Endothelial cell (in vitro differentiated cells): ENCODE measurements at regions not wholly inside any gene's neighbourhood (a gene's known extent, or its start where the extent isn't known, plus 50 kb on each side); places are given as distances from the start of the nearest gene placed in this dataset.
"Not testable (repeated sequence)": the region's sequence is repeated elsewhere in the genome, so short reads cannot be mapped to it uniquely, and the experiment has no call there.

ENCODE experiments used
- DNase-seq: peaks from one replicate; pipeline ENCODE4 v3.0.0; 2021; ENCODE audit warnings: low spot score
- H3K27ac Mint-ChIP-seq: one replicate; pipeline ENCODE4 v1.8.0; 2021; ENCODE audit warnings: mixed read lengths, inconsistent platforms; ENCODE audit not compliant: unreplicated experiment
- H3K27me3 Mint-ChIP-seq: one replicate; pipeline ENCODE4 v1.8.0; 2021; ENCODE audit warnings: mild to moderate bottlenecking, moderate library complexity, mixed read lengths, inconsistent platforms; ENCODE audit not compliant: unreplicated experiment
- H3K36me3 Mint-ChIP-seq: one replicate; pipeline ENCODE4 v1.8.0; 2021; ENCODE audit warnings: mild to moderate bottlenecking, low read depth, mixed read lengths, inconsistent platforms; ENCODE audit not compliant: unreplicated experiment
- H3K4me1 Mint-ChIP-seq: one replicate; pipeline ENCODE4 v1.8.0; 2021; ENCODE audit warnings: mild to moderate bottlenecking, mixed read lengths, inconsistent platforms; ENCODE audit not compliant: unreplicated experiment
- H3K4me3 Mint-ChIP-seq: one replicate; pipeline ENCODE4 v1.8.0; 2021; ENCODE audit warnings: mild to moderate bottlenecking, mixed read lengths, inconsistent platforms; ENCODE audit not compliant: unreplicated experiment
- H3K9me3 Mint-ChIP-seq: one replicate; pipeline ENCODE4 v1.8.0; 2021; ENCODE audit warnings: mixed read lengths, inconsistent platforms; ENCODE audit not compliant: unreplicated experiment
- CTCF ChIP-seq: fragments of 200-600 bp; sonication (generic); IDR thresholded peaks from one replicate; pipeline ENCODE4 v1.5.0; 2021; ENCODE audit warnings: antibody characterized with exemption; ENCODE audit not compliant: unreplicated experiment

- not testable (repeated sequence) for H3K4me3 Mint-ChIP-seq
These were observed 58.1 kb upstream of the ROPN1B start for GRCh38 chr3:125910851-125911250.

GRCh38 chr3:125914608-125915436 lies 54.2 kb upstream of the ROPN1B start:
- H3K27me3 Mint-ChIP-seq, DNase-seq, H3K27ac Mint-ChIP-seq, H3K4me1 Mint-ChIP-seq, H3K36me3 Mint-ChIP-seq, H3K9me3 Mint-ChIP-seq: not testable (repeated sequence)
- peak overlapping the region; percentile 67 for H3K4me3 Mint-ChIP-seq

More at GRCh38 chr3:125910851-125911250, 58.1 kb upstream of the ROPN1B start:
- not testable (repeated sequence) for H3K36me3 Mint-ChIP-seq, DNase-seq, H3K27ac Mint-ChIP-seq, H3K4me1 Mint-ChIP-seq, H3K27me3 Mint-ChIP-seq, H3K9me3 Mint-ChIP-seq

- not testable (repeated sequence) for H3K36me3 Mint-ChIP-seq, H3K4me1 Mint-ChIP-seq, H3K27me3 Mint-ChIP-seq, H3K9me3 Mint-ChIP-seq, H3K27ac Mint-ChIP-seq, DNase-seq
- H3K4me3 Mint-ChIP-seq: peak overlapping the region; percentile 69
These were observed 53.6 kb upstream of the ROPN1B start for GRCh38 chr3:125915437-125915787.

- H3K27me3 Mint-ChIP-seq, H3K4me1 Mint-ChIP-seq, H3K36me3 Mint-ChIP-seq, H3K9me3 Mint-ChIP-seq, H3K27ac Mint-ChIP-seq: not testable (repeated sequence)
- peak; percentile 97 for DNase-seq
- peak overlapping the region; percentile 69 for H3K4me3 Mint-ChIP-seq
These were observed 53.1 kb upstream of the ROPN1B start for GRCh38 chr3:125915792-125916375.

GRCh38 chr3:125916376-125916978 lies 52.5 kb upstream of the ROPN1B start:
- Mint-ChIP-seq H3K4me3 (peak overlapping the region; percentile 86), H3K36me3 (no peaks in the 10 kb centered on the region), H3K4me1 (no peaks in the 10 kb centered on the region), H3K9me3 (no peaks in the 10 kb centered on the region), H3K27ac (no peak overlapping the region), H3K27me3 (peaks cover 4% of the 10 kb centered on the region)
- DNase-seq: no peak
- TF ChIP-seq CTCF: no peak

- not testable (repeated sequence) for H3K36me3 Mint-ChIP-seq, H3K9me3 Mint-ChIP-seq, DNase-seq, H3K27me3 Mint-ChIP-seq, H3K4me1 Mint-ChIP-seq
- Mint-ChIP-seq H3K4me3 (peak overlapping the region; percentile 86), H3K27ac (peak overlapping the region; percentile 61)
These were observed 51.9 kb upstream of the ROPN1B start for GRCh38 chr3:125917020-125917549.

GRCh38 chr3:125918024-125918423 lies 51.0 kb upstream of the ROPN1B start:
- not testable (repeated sequence) for H3K4me3 Mint-ChIP-seq, H3K9me3 Mint-ChIP-seq, H3K27ac Mint-ChIP-seq, H3K27me3 Mint-ChIP-seq, DNase-seq, H3K36me3 Mint-ChIP-seq, H3K4me1 Mint-ChIP-seq

GRCh38 chr3:125918451-125918850 lies 50.5 kb upstream of the ROPN1B start:
- H3K4me3 Mint-ChIP-seq, H3K27ac Mint-ChIP-seq, DNase-seq, H3K4me1 Mint-ChIP-seq, H3K9me3 Mint-ChIP-seq, H3K36me3 Mint-ChIP-seq, H3K27me3 Mint-ChIP-seq: not testable (repeated sequence)

GRCh38 chr3:125918866-125919265 lies 50.1 kb upstream of the ROPN1B start:
- H3K4me3 Mint-ChIP-seq, H3K4me1 Mint-ChIP-seq, H3K36me3 Mint-ChIP-seq, H3K9me3 Mint-ChIP-seq, H3K27me3 Mint-ChIP-seq, H3K27ac Mint-ChIP-seq, DNase-seq: not testable (repeated sequence)
